GM06990 (cell line): ENCODE measurements at regions not wholly inside any gene's neighbourhood (a gene's known extent, or its start where the extent isn't known, plus 50 kb on each side); places are given as distances from the start of the nearest gene placed in this dataset.

ENCODE experiments used
- DNase-seq: peaks from one replicate; pipeline ENCODE4 v3.0.0-alpha.2; 2011; ENCODE audit not compliant: insufficient read length; ENCODE audit errors: extremely low read depth
- H3K27me3 ChIP-seq: replicated peaks from 2 replicates; pipeline ENCODE4 v1.6.0; 2011; ENCODE audit warnings: low read length; ENCODE audit not compliant: control insufficient read depth, insufficient read depth
- H3K36me3 ChIP-seq: 2 replicates; pipeline ENCODE4 v1.5.1; 2011; ENCODE audit warnings: low read length; ENCODE audit not compliant: control insufficient read depth, insufficient read depth
- H3K4me3 ChIP-seq: replicated peaks from 2 replicates; pipeline ENCODE4 v1.5.1; 2011; ENCODE audit warnings: low read depth, mild to moderate bottlenecking, control low read depth, low read length
- CTCF ChIP-seq: IDR thresholded peaks from 2 replicates; pipeline ENCODE4 v1.5.1; 2011; ENCODE audit warnings: low read length, control low read depth, mild to moderate bottlenecking, inconsistent platforms; ENCODE audit not compliant: insufficient read depth, poor library complexity, severe bottlenecking

- no peak for DNase-seq
- Histone ChIP-seq H3K4me3 (no peak overlapping the region), H3K27me3 (no peaks in the 10 kb centered on the region), H3K36me3 (no peaks in the 10 kb centered on the region)
- no peak for TF ChIP-seq CTCF
Measured at GRCh38 chr18:78144669-78145068, 834.9 kb upstream of the SALL3 start.

GRCh38 chr18:78145096-78145495 is 834.5 kb upstream of the SALL3 start:
- DNase-seq: no peak
- H3K27me3 ChIP-seq: no peaks in the 10 kb centered on the region
- no peaks in the 10 kb centered on the region for H3K36me3 ChIP-seq
- H3K4me3 ChIP-seq: no peak overlapping the region
- no peak for TF ChIP-seq CTCF

- Histone ChIP-seq H3K27me3 (no peaks in the 10 kb centered on the region), H3K36me3 (no peaks in the 10 kb centered on the region), H3K4me3 (no peak overlapping the region)
- no peak for DNase-seq
- TF ChIP-seq CTCF: no peak
Measured at GRCh38 chr18:78146136-78147085, 833.2 kb upstream of the SALL3 start.

- Histone ChIP-seq H3K4me3 (no peak overlapping the region), H3K27me3 (no peaks in the 10 kb centered on the region), H3K36me3 (no peaks in the 10 kb centered on the region)
- TF ChIP-seq CTCF: no peak
- no peak for DNase-seq
Measured at GRCh38 chr18:78150590-78150989, 829.0 kb upstream of the SALL3 start.

- H3K27me3 ChIP-seq: no peaks in the 10 kb centered on the region
- no peak overlapping the region for H3K4me3 ChIP-seq
- H3K36me3 ChIP-seq: no peaks in the 10 kb centered on the region
- no peak for TF ChIP-seq CTCF
- DNase-seq: no peak
Measured at GRCh38 chr18:78151234-78151633, 828.4 kb upstream of the SALL3 start.
